ENCODE measurements at regions not wholly inside any gene's neighbourhood (a gene's known extent, or its start where the extent isn't known, plus 50 kb on each side); places are given as distances from the start of the nearest gene placed in this dataset.

DNA sequence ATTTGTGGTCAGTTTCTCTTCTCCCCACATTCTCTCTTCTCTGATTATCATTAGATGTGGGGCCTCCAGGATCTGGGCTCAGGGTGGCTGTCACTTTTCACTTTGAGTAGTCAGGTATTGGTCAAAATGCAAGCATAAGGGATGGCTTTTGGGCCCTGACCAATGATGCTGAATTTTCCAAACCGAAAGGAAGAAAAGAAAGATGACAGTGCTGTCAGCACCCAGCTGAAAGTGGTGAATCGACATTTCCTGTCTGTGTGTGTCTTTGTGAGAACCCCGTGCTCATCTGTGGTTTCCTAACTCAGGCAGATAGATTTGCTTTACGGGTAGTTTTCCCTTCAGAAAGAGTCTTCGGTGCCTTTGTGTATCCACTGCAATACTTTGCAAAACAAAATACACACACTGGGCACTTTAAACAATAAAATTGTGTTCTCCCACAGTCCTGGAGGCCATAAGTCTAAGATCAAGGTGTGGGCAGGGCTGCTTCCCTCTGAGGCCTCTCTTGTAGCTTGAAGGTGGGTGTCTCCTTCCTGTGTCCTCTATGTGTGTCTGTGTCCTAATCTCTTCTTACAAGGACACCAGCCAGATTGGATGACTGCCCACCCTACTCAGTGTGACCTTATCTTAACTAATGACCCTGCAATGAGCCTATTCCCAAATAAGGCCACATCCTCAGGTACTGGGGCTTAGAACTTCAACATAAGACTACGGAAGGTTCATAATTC lies 274.8 kb upstream of the AJAP1 start:
- no peak overlapping the region for H3K4me3 ChIP-seq (ENCODE audit: low read depth, low read length)
- no peaks in the 10 kb centered on the region for H3K4me1 ChIP-seq
- H3K36me3 ChIP-seq (ENCODE audit: control insufficient read depth, insufficient read depth, low read length), result peaks cover 2% of the 10 kb centered on the region
- H3K9ac ChIP-seq, result no peak overlapping the region
- TF ChIP-seq, protein P1, sequence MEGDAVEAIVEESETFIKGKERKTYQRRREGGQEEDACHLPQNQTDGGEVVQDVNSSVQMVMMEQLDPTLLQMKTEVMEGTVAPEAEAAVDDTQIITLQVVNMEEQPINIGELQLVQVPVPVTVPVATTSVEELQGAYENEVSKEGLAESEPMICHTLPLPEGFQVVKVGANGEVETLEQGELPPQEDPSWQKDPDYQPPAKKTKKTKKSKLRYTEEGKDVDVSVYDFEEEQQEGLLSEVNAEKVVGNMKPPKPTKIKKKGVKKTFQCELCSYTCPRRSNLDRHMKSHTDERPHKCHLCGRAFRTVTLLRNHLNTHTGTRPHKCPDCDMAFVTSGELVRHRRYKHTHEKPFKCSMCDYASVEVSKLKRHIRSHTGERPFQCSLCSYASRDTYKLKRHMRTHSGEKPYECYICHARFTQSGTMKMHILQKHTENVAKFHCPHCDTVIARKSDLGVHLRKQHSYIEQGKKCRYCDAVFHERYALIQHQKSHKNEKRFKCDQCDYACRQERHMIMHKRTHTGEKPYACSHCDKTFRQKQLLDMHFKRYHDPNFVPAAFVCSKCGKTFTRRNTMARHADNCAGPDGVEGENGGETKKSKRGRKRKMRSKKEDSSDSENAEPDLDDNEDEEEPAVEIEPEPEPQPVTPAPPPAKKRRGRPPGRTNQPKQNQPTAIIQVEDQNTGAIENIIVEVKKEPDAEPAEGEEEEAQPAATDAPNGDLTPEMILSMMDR (IDR thresholded peaks at IDR 0.05), result no peak
- no peak overlapping the region for H2AFZ ChIP-seq
- H3K27me3 ChIP-seq (ENCODE audit: control insufficient read depth, insufficient read depth, low read length), result no peaks in the 10 kb centered on the region
- no peaks in the 10 kb centered on the region for H3K79me2 ChIP-seq
- H3K9me3 ChIP-seq (ENCODE audit: control insufficient read depth, low read length), result no peaks in the 10 kb centered on the region
- H3K4me2 ChIP-seq (ENCODE audit: low read length), result no peak overlapping the region
- H3K27ac ChIP-seq, result no peak overlapping the region

DNA sequence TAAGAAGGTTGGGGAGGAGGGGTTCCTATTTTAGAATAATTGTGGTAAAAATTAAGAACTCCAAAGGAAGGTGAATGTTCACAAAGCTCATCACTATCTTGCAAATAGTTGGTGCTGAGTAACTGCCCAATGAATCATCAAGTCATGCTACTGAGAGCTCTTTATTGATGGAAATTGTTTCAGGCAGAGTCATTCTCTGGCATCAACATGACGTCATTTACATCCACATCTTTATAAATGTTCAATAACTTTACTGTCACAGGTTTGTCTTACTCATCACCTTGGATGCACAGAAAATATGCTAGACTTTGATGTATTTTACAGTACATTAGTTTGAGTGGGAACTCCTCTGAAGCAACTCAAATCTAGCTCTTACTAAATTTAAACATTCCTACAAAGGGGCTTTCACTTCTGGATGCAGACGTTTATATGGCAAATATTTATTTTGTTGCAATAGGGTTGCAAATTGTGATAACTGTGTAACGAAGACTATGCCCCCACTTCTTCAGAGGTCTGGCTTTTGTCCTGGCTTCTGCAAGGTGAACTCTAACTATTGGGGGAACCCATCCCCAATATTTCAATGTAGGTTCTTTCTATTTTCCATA lies 273.7 kb upstream of the AJAP1 start:
- Histone ChIP-seq H3K27me3 (ENCODE audit: control insufficient read depth, insufficient read depth, low read length) (no peaks in the 10 kb centered on the region), H2AFZ (no peak overlapping the region), H3K4me2 (ENCODE audit: low read length) (no peak overlapping the region)

DNA sequence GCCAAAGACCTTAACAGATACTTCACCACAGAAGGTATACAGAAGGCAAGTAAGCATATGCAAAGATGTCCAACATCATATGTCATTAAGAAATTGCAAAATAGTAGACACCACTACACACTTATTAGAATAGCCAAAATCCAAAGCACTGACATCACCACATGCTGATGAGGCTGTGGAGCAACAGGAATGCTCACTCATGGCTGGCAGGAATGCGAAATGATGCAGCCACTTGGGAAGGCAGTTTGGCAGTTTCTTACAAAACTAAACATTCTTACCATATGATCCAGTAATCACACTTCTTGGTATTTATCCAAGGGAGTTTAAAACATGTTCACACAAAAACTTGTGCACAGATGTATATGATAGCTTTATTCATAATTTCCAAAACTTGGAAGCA lies 261.2 kb upstream of the AJAP1 start:
- no peak overlapping the region for H3K4me2 ChIP-seq (ENCODE audit: low read length)
- no peak overlapping the region for H2AFZ ChIP-seq
- H3K27ac ChIP-seq, result no peak overlapping the region
- H3K4me3 ChIP-seq (ENCODE audit: low read depth, low read length), result no peak overlapping the region
- H3K9ac ChIP-seq, result no peak overlapping the region
- TF ChIP-seq, protein P1 (IDR thresholded peaks at IDR 0.05), result no peak
- H3K4me1 ChIP-seq, result no peaks in the 10 kb centered on the region
- H3K9me3 ChIP-seq (ENCODE audit: control insufficient read depth, low read length), result no peaks in the 10 kb centered on the region
- no peaks in the 10 kb centered on the region for H3K79me2 ChIP-seq
- H3K36me3 ChIP-seq (ENCODE audit: control insufficient read depth, insufficient read depth, low read length), result no peaks in the 10 kb centered on the region
- no peaks in the 10 kb centered on the region for H3K27me3 ChIP-seq (ENCODE audit: control insufficient read depth, insufficient read depth, low read length)

More for the DNA sequence above, 273.7 kb upstream of the AJAP1 start:
- no peaks in the 10 kb centered on the region for H3K9me3 ChIP-seq (ENCODE audit: control insufficient read depth, low read length)
- peaks cover 2% of the 10 kb centered on the region for H3K36me3 ChIP-seq (ENCODE audit: control insufficient read depth, insufficient read depth, low read length)
- H3K4me1 ChIP-seq, result no peaks in the 10 kb centered on the region
- H3K27ac ChIP-seq, result no peak overlapping the region
- H3K9ac ChIP-seq, result no peak overlapping the region
- TF ChIP-seq, protein P1 (IDR thresholded peaks at IDR 0.05), result no peak
- H3K4me3 ChIP-seq (ENCODE audit: low read depth, low read length), result no peak overlapping the region
- no peaks in the 10 kb centered on the region for H3K79me2 ChIP-seq

DNA sequence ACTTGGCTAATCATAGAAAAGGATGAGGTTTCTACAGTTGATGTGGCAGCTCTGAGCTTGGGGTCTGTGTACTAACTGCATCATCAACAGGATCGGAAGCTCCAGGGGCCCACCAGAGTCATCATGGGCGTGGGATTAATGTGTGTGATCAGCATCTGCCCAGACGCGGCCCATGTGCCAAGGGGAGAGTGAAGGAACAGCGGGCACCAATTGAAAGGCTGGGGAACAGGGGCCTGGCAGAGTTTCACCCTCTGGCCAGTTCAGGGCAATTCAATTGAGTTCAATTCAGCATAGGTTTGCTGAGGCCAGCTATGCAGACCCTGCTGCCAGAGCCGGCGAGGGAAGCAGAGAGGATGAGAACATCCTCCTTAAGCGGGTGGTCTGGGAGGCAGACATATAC lies 260.0 kb upstream of the AJAP1 start:
- Histone ChIP-seq H3K9ac (no peak overlapping the region), H3K4me3 (ENCODE audit: low read depth, low read length) (no peak overlapping the region), H3K4me2 (ENCODE audit: low read length) (no peak overlapping the region), H3K79me2 (no peaks in the 10 kb centered on the region), H3K27me3 (ENCODE audit: control insufficient read depth, insufficient read depth, low read length) (no peaks in the 10 kb centered on the region), H3K9me3 (ENCODE audit: control insufficient read depth, low read length) (no peaks in the 10 kb centered on the region), H3K4me1 (no peaks in the 10 kb centered on the region), H3K36me3 (ENCODE audit: control insufficient read depth, insufficient read depth, low read length) (no peaks in the 10 kb centered on the region), H2AFZ (no peak overlapping the region), H3K27ac (no peak overlapping the region)
- TF ChIP-seq, protein P1 (IDR thresholded peaks at IDR 0.05), result no peak

DNA sequence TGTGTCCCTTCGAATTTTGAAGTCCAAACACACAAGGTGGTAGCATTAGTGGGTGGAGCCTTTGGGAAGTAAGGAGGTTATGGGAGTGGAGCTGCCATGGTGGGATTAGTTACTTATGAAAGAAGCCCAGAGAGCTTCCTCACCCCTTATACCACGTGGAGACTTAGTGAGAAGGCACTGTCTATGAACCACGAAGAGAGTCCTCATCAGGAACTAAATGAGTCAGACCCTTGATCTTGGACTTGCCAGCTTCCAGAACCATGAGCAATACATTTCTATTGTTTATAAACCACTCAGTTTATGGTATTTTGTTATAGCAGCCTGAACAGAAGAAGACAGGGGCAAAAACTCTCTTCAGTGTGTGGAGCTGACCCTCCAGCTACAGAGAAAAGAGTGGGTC lies 259.3 kb upstream of the AJAP1 start:
- no peak overlapping the region for H3K4me3 ChIP-seq (ENCODE audit: low read depth, low read length)
- no peaks in the 10 kb centered on the region for H3K9me3 ChIP-seq (ENCODE audit: control insufficient read depth, low read length)
- no peaks in the 10 kb centered on the region for H3K27me3 ChIP-seq (ENCODE audit: control insufficient read depth, insufficient read depth, low read length)
- no peak overlapping the region for H3K27ac ChIP-seq
- TF ChIP-seq, protein P1 (IDR thresholded peaks at IDR 0.05), result no peak
- no peak overlapping the region for H3K4me2 ChIP-seq (ENCODE audit: low read length)
- H3K79me2 ChIP-seq, result no peaks in the 10 kb centered on the region
- no peak overlapping the region for H3K9ac ChIP-seq
- no peak overlapping the region for H2AFZ ChIP-seq
- no peaks in the 10 kb centered on the region for H3K36me3 ChIP-seq (ENCODE audit: control insufficient read depth, insufficient read depth, low read length)
- H3K4me1 ChIP-seq, result no peaks in the 10 kb centered on the region

Measured in parathyroid adenoma (tissue), 2 donors.